Trophoblast cell (in vitro differentiated cells and primary cell): ENCODE measurements at regions not wholly inside any gene's neighbourhood (a gene's known extent, or its start where the extent isn't known, plus 50 kb on each side); places are given as distances from the start of the nearest gene placed in this dataset.

Experiments used
- DNase-seq, 2 donors: peaks; one replicate each; pipeline ENCODE4 v3.0.0-alpha.2; 2016
- H2AFZ ChIP-seq: 2 replicates; pipeline ENCODE4 v1.6.1; 2013; ENCODE audit warnings: low read length, moderate library complexity, mild to moderate bottlenecking; ENCODE audit not compliant: insufficient read depth, poor library complexity
- H2AK5ac ChIP-seq: 2 replicates; pipeline ENCODE4 v1.6.1; 2013; ENCODE audit warnings: mild to moderate bottlenecking, low read length
- H2BK120ac ChIP-seq: 2 replicates; pipeline ENCODE4 v1.6.1; 2013; ENCODE audit warnings: low read length, mild to moderate bottlenecking, moderate library complexity; ENCODE audit not compliant: insufficient read depth, poor library complexity
- H2BK12ac ChIP-seq: 2 replicates; pipeline ENCODE4 v1.6.1; 2013; ENCODE audit warnings: mild to moderate bottlenecking, low read length, moderate library complexity
- H2BK5ac ChIP-seq: 2 replicates; pipeline ENCODE4 v1.6.1; 2013; ENCODE audit warnings: low read length, low read depth, moderate library complexity, mild to moderate bottlenecking; ENCODE audit not compliant: poor library complexity
- H3K14ac ChIP-seq: 2 replicates; pipeline ENCODE4 v1.6.1; 2013; ENCODE audit warnings: mild to moderate bottlenecking, low read length
- H3K18ac ChIP-seq: 2 replicates; pipeline ENCODE4 v1.6.1; 2013; ENCODE audit warnings: mild to moderate bottlenecking, low read length
- H3K23ac ChIP-seq: 2 replicates; pipeline ENCODE4 v1.6.1; 2013; ENCODE audit warnings: low read length
- H3K27ac ChIP-seq: 2 replicates; pipeline ENCODE4 v1.5.1; 2013; ENCODE audit warnings: low read depth, mild to moderate bottlenecking, inconsistent platforms, low read length, moderate library complexity
- H3K27me3 ChIP-seq: 2 replicates; pipeline ENCODE4 v1.6.1; 2013; ENCODE audit warnings: inconsistent platforms, mild to moderate bottlenecking, low read length, moderate library complexity; ENCODE audit not compliant: insufficient read depth
- H3K36me3 ChIP-seq, 2 experiments: 1 replicate in 1 of 2; 2 replicates in 1 of 2; pipeline ENCODE4 v1.6.1; 2013; ENCODE audit warnings: low read length in 2 of 2, mild to moderate bottlenecking in 2 of 2, moderate library complexity in 1 of 2; ENCODE audit not compliant: insufficient read depth in 2 of 2, control insufficient read depth in 1 of 2
- H3K4ac ChIP-seq: 2 replicates; pipeline ENCODE4 v1.6.1; 2013; ENCODE audit warnings: low read depth, mild to moderate bottlenecking, low read length, moderate library complexity
- H3K4me1 ChIP-seq, 2 experiments: 1 replicate in 1 of 2; 2 replicates in 1 of 2; pipeline ENCODE4 v1.6.1; 2013; ENCODE audit warnings: low read length in 2 of 2, mild to moderate bottlenecking in 2 of 2, moderate library complexity in 1 of 2; ENCODE audit not compliant: insufficient read depth in 2 of 2, control insufficient read depth in 1 of 2
- H3K4me2 ChIP-seq: 2 replicates; pipeline ENCODE4 v1.6.1; 2013; ENCODE audit warnings: inconsistent platforms, mild to moderate bottlenecking, low read length, moderate library complexity
- H3K4me3 ChIP-seq: 2 replicates; pipeline ENCODE4 v1.5.1; 2013; ENCODE audit warnings: mild to moderate bottlenecking, low read depth, low read length, inconsistent platforms
- H3K79me1 ChIP-seq: one replicate; pipeline ENCODE4 v1.6.1; 2013; ENCODE audit warnings: low read length
- H3K79me2 ChIP-seq: 2 replicates; pipeline ENCODE4 v1.6.1; 2013; ENCODE audit warnings: low read length, mild to moderate bottlenecking; ENCODE audit not compliant: control insufficient read depth, insufficient read depth, poor library complexity
- H3K9ac ChIP-seq: 2 replicates; pipeline ENCODE4 v1.6.1; 2013; ENCODE audit warnings: mild to moderate bottlenecking, low read length
- H3K9me3 ChIP-seq: 2 replicates; pipeline ENCODE4 v1.6.1; 2013; ENCODE audit warnings: low read depth, mild to moderate bottlenecking, control low read depth, inconsistent platforms, low read length; ENCODE audit not compliant: insufficient read depth
- H4K12ac ChIP-seq: 2 replicates; pipeline ENCODE4 v1.6.1; 2013; ENCODE audit warnings: low read depth, mild to moderate bottlenecking, low read length, moderate library complexity
- H4K8ac ChIP-seq: 2 replicates; pipeline ENCODE4 v1.6.1; 2013; ENCODE audit warnings: low read depth, mild to moderate bottlenecking, low read length, moderate library complexity
- H4K91ac ChIP-seq: one replicate; pipeline ENCODE4 v1.6.1; 2013; ENCODE audit warnings: low read depth, mild to moderate bottlenecking, low read length, moderate library complexity
- WGBS: extraction: QIAGEN DNeasy Blood & Tissue Kit; methylation state at CpG from one replicate; pipeline ENCODE4 v1.1.7; 2013; ENCODE audit warnings: missing lambda C conversion rate; ENCODE audit not compliant: insufficient read length, insufficient coverage; ENCODE audit errors: extremely low coverage; 5-methylcytosine and 5-hydroxymethylcytosine counted together

DNA sequence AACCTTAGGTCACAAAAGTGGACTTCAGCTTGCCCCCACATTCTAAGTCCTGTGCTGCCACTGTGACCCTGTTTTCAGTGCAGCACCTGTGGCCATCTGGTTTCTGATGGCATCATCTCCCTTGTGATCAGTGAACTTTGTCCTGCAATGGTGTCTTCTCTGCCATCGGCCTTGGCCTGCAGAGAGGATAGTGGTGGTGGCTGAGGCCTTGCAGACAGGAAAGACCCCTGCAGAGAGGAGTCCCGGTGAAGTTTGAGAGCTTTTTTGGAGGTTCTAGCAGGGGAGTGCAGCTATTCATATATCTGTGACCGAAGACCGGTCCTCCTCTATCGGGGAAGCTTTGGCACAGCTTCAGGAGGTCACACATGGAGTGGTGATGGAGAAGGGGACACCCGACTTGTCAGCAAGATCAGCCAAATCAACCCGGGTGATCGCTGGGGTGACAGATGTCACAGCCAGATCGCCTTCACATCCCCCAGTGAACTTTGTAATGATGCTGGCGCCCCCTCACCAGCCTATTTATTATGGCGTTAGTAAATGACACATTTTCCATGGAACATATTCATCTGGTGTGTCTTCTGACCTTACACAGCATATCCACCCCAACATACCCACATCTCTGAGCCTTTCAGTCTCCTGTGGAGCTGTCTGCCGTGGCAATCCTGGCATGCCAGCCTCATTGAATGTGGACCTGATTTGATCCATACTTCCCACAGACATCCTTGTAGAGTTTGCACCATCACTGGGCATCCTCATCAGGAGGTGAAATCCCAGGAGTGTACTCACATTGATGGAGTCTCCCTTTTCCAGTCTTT is 136.1 kb downstream of the PAPOLA start:
- Histone ChIP-seq H2AFZ (no peak overlapping the region), H2BK12ac (no peak overlapping the region), H3K4ac (no peak overlapping the region), H4K91ac (no peak overlapping the region), H3K36me3 (no peaks in the 10 kb centered on the region), H3K23ac (no peak overlapping the region), H4K8ac (no peak overlapping the region), H3K27ac (no peak overlapping the region), H4K12ac (no peak overlapping the region), H3K14ac (no peak overlapping the region), H3K79me2 (no peaks in the 10 kb centered on the region), H3K18ac (no peak overlapping the region), H3K79me1 (no peaks in the 10 kb centered on the region), H2BK120ac (no peak overlapping the region), H3K9me3 (peaks cover 6% of the 10 kb centered on the region), H3K4me3 (no peak overlapping the region), H3K9ac (no peak overlapping the region), H3K4me1 (no peaks in the 10 kb centered on the region), H2AK5ac (no peak overlapping the region), H3K4me2 (no peak overlapping the region), H3K27me3 (no peaks in the 10 kb centered on the region), H2BK5ac (no peak overlapping the region)
- no CpG with 5 or more reads among the region's 12 CpGs for WGBS
- DNase-seq: no peak

DNA sequence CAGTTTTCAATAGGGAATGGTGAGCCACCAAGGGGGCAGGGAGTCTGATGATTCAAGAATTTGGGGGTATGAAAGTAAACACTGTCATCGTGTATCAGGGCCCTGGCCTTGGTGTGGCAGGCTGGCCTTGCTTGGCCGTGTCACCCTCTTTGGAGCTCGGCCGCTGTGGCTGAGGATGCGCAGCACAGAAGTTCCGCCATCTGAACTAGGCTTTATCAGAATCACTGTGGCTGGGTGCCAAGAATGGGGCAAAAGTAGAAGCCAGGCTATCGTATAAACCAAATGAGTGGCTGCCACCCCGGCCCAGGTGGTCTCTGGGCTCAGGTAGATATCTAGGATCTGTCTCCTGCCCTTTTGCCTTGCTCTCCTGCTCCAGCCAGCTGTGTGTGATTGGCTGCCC is 137.4 kb downstream of the PAPOLA start:
- Histone ChIP-seq H4K12ac (no peak overlapping the region), H3K4me3 (no peak overlapping the region), H2BK5ac (no peak overlapping the region), H4K91ac (no peak overlapping the region), H3K18ac (no peak overlapping the region), H4K8ac (no peak overlapping the region), H3K27me3 (no peaks in the 10 kb centered on the region), H3K36me3 (no peaks in the 10 kb centered on the region), H3K23ac (no peak overlapping the region), H3K9ac (no peak overlapping the region), H3K79me1 (no peaks in the 10 kb centered on the region), H2AFZ (no peak overlapping the region), H3K9me3 (peaks cover 6% of the 10 kb centered on the region), H3K79me2 (no peaks in the 10 kb centered on the region), H2AK5ac (no peak overlapping the region), H2BK12ac (no peak overlapping the region), H2BK120ac (no peak overlapping the region), H3K14ac (no peak overlapping the region), H3K4me2 (no peak overlapping the region), H3K4ac (no peak overlapping the region), H3K27ac (no peak overlapping the region), H3K4me1 (no peaks in the 10 kb centered on the region)
- no CpG with 5 or more reads among the region's 8 CpGs for WGBS
- DNase-seq: no peak

DNA sequence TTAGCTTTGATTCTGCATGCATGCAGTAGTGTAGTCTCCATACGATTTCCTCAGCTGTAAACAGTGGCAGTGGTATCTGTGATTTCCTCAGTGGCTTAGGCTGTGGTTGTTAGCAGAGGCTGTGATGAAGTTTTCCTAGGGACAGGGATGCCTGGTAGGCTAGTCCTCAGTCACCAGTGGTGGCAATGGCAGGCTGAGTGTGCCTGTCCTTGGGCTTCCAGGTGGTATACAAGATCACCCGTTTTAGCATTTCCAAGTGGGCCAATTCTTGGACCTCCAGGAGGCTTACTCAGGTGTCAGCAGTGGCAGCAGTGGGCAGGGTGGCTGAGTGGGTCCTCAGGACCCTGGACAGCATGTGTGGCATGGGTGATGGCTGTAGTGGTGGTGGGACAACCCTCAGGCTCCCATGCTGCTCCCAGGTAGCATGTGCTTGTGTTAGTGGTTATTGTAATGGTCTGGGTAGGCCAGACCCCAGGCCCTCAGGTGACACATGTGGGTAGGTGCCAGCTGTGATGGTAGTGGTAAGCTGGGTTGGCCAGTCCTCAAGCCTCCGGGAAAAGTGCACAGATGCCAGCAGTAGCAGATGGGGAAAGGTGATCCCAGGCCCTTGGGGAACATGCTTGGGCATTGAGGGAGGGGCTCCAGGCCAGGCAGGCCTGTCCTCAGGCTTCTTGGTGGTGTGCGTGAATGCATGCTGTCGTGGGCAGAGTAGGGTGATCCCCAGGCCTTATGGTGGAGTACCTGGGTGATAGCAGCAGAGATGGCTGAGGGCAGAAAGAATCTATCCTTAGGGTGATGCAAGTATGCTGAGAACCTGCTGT is 146.5 kb downstream of the PAPOLA start:
- no peaks in the 10 kb centered on the region for H3K36me3 ChIP-seq
- no peak overlapping the region for H3K4ac ChIP-seq
- no peaks in the 10 kb centered on the region for H3K27me3 ChIP-seq
- H4K8ac ChIP-seq: no peak overlapping the region
- H3K4me2 ChIP-seq: no peak overlapping the region
- no peak overlapping the region for H3K9ac ChIP-seq
- H3K4me1 ChIP-seq: no peaks in the 10 kb centered on the region
- no peak overlapping the region for H2AFZ ChIP-seq
- H3K23ac ChIP-seq: no peak overlapping the region
- H4K91ac ChIP-seq: no peak overlapping the region
- no peaks in the 10 kb centered on the region for H3K79me1 ChIP-seq
- no peak overlapping the region for H3K27ac ChIP-seq
- no peak for DNase-seq
- WGBS: no CpG with 5 or more reads among the region's 5 CpGs
- H3K9me3 ChIP-seq: peaks cover 2% of the 10 kb centered on the region
- no peak overlapping the region for H3K18ac ChIP-seq
- H2BK5ac ChIP-seq: no peak overlapping the region
- H2BK120ac ChIP-seq: no peak overlapping the region
- H3K14ac ChIP-seq: no peak overlapping the region
- no peak overlapping the region for H2AK5ac ChIP-seq
- no peak overlapping the region for H4K12ac ChIP-seq
- no peak overlapping the region for H2BK12ac ChIP-seq
- H3K4me3 ChIP-seq: no peak overlapping the region
- no peaks in the 10 kb centered on the region for H3K79me2 ChIP-seq

DNA sequence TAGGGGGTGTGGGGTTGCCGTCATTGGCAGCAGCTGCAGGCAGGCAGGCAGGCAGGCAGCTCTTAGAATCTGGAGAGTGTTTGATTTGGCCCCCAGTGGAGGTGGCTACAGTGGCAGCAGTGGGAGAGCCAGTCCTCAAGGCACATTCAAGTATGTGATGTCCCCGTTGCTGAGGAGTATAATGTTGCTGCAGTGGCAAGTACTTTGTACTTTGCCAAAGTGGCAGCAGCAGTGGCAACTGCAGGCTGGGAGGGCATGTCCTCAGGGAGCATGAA is 147.1 kb downstream of the PAPOLA start:
- no peaks in the 10 kb centered on the region for H3K36me3 ChIP-seq
- H2BK5ac ChIP-seq: no peak overlapping the region
- H3K27me3 ChIP-seq: no peaks in the 10 kb centered on the region
- no peak overlapping the region for H3K23ac ChIP-seq
- WGBS: no CpG with 5 or more reads among the region's 2 CpGs
- H3K9ac ChIP-seq: no peak overlapping the region
- H3K14ac ChIP-seq: no peak overlapping the region
- H3K4me1 ChIP-seq: no peaks in the 10 kb centered on the region
- no peak overlapping the region for H4K91ac ChIP-seq
- no peak overlapping the region for H3K18ac ChIP-seq
- H3K27ac ChIP-seq: no peak overlapping the region
- H2BK12ac ChIP-seq: no peak overlapping the region
- H3K9me3 ChIP-seq: peaks cover 2% of the 10 kb centered on the region
- H2BK120ac ChIP-seq: no peak overlapping the region
- no peak overlapping the region for H4K12ac ChIP-seq
- H3K4me3 ChIP-seq: no peak overlapping the region
- H3K79me2 ChIP-seq: no peaks in the 10 kb centered on the region
- no peak overlapping the region for H2AFZ ChIP-seq
- no peak overlapping the region for H3K4ac ChIP-seq
- H3K79me1 ChIP-seq: no peaks in the 10 kb centered on the region
- no peak overlapping the region for H2AK5ac ChIP-seq
- no peak overlapping the region for H3K4me2 ChIP-seq
- DNase-seq: no peak
- H4K8ac ChIP-seq: no peak overlapping the region
